ES-I3 (cell line): ENCODE measurements at regions not wholly inside any gene's neighbourhood (a gene's known extent, or its start where the extent isn't known, plus 50 kb on each side); places are given as distances from the start of the nearest gene placed in this dataset.

Experiments used
- H3K36me3 ChIP-seq: 2 replicates; pipeline ENCODE4 v1.6.1; 2013; ENCODE audit warnings: mild to moderate bottlenecking, low read length, control low read depth, moderate library complexity; ENCODE audit not compliant: insufficient read depth
- H3K4me1 ChIP-seq: 2 replicates; pipeline ENCODE4 v1.6.1; 2013; ENCODE audit warnings: mild to moderate bottlenecking, control low read depth, low read length; ENCODE audit not compliant: insufficient read depth
- H3K9ac ChIP-seq: 2 replicates; pipeline ENCODE4 v1.6.1; 2013; ENCODE audit warnings: low read depth, mild to moderate bottlenecking, low read length, moderate library complexity
- H3K9me3 ChIP-seq: 2 replicates; pipeline ENCODE4 v1.6.1; 2013; ENCODE audit warnings: mild to moderate bottlenecking, low read length, moderate library complexity; ENCODE audit not compliant: control insufficient read depth, insufficient read depth

DNA sequence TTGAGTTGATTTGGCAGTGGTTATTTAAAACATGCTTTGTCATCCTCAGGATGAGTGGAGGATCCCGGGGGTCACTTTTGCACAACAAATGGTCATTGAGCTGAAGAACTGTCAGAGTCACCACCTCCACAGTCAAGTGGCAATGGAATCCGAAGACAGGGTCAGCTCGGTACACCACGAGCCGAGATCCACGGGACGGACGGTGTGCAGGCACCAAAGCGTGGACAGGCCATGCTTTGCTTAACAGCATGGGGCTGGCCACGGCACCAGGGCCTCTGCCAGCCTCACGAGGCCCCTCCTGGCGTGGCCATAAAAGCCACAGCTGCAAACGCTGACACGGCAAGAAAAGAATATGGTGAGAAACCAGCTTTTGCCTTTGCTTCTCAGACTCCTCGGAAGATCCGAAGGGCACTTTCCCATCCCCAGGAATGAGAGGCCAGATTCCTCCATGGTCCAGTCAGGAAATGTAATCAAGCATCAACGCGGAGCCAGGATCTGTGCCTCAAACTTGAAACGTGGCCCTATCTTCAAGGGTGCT, 152.2 kb upstream of the DIO3 start:
- no peak overlapping the region for H3K9ac ChIP-seq
- H3K4me1 ChIP-seq, result no peaks in the 10 kb centered on the region
- H3K9me3 ChIP-seq, result no peaks in the 10 kb centered on the region
- no peaks in the 10 kb centered on the region for H3K36me3 ChIP-seq

DNA sequence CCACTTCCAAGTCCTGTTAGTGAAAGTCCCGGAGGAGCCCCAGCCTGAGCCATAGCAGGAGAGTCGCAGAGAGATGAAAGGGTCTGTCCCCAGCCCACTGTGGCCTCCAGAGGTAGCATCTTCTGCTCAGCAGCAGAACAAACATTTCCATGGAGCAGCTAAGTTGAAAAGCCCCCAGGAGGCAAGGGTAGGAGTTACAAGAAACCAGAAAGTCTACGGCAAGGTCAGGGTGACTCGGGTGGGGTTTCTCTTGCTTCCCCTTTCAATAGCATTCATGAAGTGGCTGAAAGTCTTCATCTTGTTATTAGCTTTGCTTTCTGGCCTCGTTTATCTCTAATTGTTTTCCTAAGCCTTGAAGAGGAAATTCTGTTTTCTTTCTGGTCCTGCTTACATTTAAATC, 151.2 kb upstream of the DIO3 start:
- Histone ChIP-seq H3K4me1 (no peaks in the 10 kb centered on the region), H3K9ac (no peak overlapping the region), H3K9me3 (no peaks in the 10 kb centered on the region), H3K36me3 (no peaks in the 10 kb centered on the region)

DNA sequence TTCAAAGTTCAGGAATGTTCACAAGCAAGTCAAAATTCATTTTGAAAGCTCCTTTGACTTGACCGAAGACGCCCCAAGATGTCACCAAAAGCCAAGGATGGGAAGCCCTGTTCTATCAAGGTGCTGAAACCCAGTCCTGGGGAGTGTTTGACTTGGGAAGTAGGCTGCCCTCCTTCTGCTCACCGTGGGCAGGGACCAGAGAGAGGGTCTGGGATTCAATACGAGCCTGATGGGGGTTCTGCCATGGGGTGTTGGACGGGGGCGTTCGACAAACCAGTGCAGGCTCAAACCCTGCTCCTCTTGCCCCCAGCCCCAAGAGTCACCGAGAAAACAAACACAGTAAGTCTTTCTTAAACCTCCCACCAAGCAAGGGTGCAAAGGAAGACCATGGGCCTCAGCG, 150.1 kb upstream of the DIO3 start:
- Histone ChIP-seq H3K4me1 (no peaks in the 10 kb centered on the region), H3K9ac (no peak overlapping the region), H3K9me3 (no peaks in the 10 kb centered on the region), H3K36me3 (no peaks in the 10 kb centered on the region)

DNA sequence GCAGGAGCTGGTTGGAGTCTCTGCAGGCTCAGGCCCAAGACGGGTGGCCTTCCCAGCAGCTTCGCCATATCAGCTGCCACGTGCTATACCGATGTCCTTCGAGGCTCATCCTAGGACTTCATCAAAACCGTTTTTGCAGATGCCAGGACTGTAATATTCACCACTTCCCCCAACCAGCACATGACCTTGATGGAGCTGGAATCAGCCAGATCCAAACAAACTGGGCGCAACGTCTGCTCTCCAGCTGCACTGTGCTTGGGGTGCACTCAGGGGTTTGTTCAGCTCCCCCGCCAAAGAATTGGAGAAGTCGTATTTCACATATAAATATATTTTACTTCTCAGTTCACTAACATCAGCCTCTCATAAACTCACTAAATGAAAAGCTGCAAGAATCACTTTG, 149.5 kb upstream of the DIO3 start:
- no peaks in the 10 kb centered on the region for H3K36me3 ChIP-seq
- no peak overlapping the region for H3K9ac ChIP-seq
- H3K4me1 ChIP-seq, result no peaks in the 10 kb centered on the region
- no peaks in the 10 kb centered on the region for H3K9me3 ChIP-seq

DNA sequence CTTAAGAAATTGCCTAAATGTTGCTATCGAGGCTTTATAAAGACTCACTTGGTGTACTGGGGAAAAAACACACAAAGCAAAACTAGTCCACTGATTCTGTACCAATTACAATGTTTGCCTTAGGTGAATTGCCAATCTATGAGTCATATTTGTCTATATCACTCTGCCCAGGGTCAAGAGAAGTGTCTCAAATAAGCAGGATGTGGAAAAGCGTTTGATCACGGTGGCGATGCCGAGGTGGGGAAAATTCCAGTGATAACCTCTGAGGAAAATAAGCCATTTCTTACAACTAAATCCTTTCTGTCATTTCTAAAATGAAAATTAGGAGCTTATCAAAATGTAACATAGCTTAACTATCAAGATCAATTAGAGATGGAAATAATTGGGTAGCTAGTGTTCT, 148.6 kb upstream of the DIO3 start:
- Histone ChIP-seq H3K9me3 (no peaks in the 10 kb centered on the region), H3K36me3 (no peaks in the 10 kb centered on the region), H3K4me1 (no peaks in the 10 kb centered on the region), H3K9ac (no peak overlapping the region)

DNA sequence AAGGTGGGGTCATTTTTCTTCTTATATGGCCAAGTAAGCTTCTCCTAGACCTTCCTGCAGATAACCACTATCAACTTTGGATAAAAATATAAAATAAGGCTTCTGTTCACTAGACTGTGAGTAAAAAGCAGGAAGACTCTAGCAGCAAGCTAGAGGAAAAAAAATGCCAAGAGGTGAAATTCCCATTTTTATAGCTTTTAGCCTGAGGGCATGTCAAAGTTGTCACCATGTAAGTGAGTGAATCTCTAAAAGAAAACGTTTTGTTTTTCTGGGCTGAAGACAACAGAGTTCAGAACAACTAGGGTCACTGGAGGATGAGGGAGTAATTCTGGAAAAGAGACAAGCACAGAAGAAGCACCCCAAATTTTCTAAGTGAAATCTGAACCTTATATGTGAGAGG, 143.9 kb upstream of the DIO3 start:
- Histone ChIP-seq H3K9ac (no peak overlapping the region), H3K36me3 (no peaks in the 10 kb centered on the region), H3K9me3 (no peaks in the 10 kb centered on the region; the same call in 1 of the 2 replicates), H3K4me1 (no peaks in the 10 kb centered on the region)

DNA sequence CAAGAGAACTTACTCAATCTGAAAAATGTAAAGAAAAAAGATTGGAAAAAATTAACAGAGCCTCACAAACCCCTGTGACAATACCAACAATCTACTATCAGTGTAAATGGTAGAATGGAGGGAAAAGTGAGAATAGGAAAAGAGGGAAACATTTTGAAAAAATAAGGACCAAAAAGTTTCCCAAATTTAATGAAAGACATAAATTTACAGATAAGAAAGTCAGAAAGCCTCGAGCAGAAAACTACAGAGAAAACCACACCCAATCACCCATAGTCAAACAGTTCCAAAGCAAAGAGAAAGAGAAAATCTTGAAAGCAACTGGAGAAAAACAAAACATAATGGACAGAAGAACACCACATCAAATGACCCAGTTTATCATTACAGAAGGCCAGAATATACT, 142.7 kb upstream of the DIO3 start:
- Histone ChIP-seq H3K36me3 (no peaks in the 10 kb centered on the region), H3K9ac (no peak overlapping the region), H3K9me3 (no peaks in the 10 kb centered on the region; the same call in 1 of the 2 replicates), H3K4me1 (no peaks in the 10 kb centered on the region)

DNA sequence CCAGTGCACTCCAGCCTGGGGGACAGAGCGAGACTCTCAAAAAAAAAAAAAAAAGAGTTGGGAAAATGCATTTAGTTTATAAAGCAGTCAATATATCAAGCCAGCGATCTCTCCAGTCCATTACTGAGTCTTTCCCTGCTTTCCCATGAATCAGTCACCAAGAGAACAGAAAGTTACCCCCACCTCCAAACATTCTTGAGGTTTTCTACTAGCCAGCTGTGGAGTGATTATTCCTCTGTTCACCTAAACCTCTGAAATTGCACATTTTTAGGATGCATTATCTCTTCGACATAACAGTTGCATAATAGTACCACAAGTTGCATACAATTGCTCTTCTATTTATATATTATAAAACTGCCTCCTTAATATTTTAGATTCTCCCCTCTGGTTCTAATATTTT, 134.8 kb upstream of the DIO3 start:
- no peaks in the 10 kb centered on the region for H3K4me1 ChIP-seq
- no peaks in the 10 kb centered on the region for H3K36me3 ChIP-seq
- no peaks in the 10 kb centered on the region; the same call in 1 of the 2 replicates for H3K9me3 ChIP-seq
- no peak overlapping the region for H3K9ac ChIP-seq

DNA sequence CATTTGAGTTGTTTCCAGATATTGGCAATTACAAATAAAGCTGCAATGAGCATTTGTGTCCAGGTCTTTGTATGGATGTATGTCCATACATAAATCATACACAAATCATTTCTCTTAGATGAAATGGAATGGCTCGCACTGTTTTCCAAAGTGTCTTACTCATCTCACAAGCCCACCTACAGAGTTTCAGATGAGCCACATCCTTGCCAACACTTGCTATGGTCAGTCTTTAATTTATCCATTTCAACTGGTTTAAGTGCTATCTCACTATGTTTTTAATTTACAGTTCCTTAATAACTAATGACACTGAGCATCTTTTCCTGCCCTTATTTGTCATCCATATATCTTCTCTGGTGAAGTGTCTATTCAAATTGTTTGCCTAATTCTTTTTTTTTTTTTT, 132.9 kb upstream of the DIO3 start:
- Histone ChIP-seq H3K4me1 (no peaks in the 10 kb centered on the region), H3K9me3 (no peaks in the 10 kb centered on the region; the same call in 1 of the 2 replicates), H3K9ac (no peak overlapping the region), H3K36me3 (no peaks in the 10 kb centered on the region)

DNA sequence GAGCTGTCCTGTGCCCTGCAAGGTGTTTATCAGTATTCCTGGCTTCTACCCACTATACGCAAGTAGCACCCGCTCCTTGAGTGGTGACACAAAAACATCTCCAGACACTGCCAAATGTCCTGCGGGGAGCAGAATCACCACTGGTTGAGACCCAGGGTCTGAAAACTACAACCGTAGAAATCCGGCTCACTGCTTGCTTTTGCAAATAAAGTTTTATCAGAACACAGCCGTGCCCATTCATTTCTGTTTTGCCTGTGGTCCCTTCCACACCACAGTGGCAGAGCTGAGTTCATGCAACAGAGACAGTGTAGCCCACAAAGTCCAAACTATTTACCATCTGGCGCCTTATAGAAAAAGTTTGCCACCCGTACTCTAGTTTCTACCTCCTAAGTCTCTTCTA, 125.7 kb upstream of the DIO3 start:
- no peaks in the 10 kb centered on the region for H3K4me1 ChIP-seq
- H3K9ac ChIP-seq, result no peak overlapping the region
- H3K36me3 ChIP-seq, result no peaks in the 10 kb centered on the region
- H3K9me3 ChIP-seq, result no peaks in the 10 kb centered on the region

DNA sequence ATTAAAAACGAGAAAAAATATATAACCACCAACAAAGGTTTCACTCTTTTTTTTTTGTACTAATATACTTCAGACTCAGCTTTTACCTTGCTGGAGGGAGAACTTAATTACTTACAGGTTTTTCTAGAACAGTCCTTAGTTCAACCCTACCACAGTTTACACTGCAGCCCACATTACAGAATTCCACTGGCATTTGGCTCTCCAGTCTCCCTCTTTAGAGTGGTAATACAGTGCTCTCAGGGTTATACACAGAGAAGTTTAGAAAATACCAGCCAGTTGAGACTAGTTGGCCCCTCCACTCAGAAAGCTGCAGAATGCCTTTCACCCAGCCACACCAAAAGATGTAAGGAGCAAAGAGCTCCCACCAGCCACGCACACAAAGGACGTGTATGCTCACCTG, 122.3 kb upstream of the DIO3 start:
- H3K9me3 ChIP-seq, result no peaks in the 10 kb centered on the region; the same call in 1 of the 2 replicates
- no peak overlapping the region for H3K9ac ChIP-seq
- no peaks in the 10 kb centered on the region for H3K36me3 ChIP-seq
- H3K4me1 ChIP-seq, result no peaks in the 10 kb centered on the region

DNA sequence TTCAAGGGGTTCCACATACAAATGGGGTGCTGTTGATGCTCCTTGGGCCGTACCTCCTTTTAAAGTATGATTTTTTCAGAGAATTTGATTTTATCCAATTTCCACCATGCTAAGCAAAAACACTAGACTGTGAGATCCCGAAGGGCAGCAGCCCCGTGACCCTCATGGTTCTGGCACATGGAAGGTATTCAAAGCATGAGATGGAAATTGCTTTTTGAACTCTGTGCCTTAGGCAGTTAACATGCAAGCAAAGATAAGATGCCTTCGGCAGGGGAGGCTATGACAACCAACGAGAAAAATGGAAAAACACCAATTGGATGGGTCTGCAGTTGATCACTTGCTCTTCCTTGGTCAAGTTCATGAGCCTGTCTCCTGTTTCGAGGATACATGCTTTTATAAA, 120.8 kb upstream of the DIO3 start:
- Histone ChIP-seq H3K36me3 (no peaks in the 10 kb centered on the region), H3K9me3 (no peaks in the 10 kb centered on the region; the same call in 1 of the 2 replicates), H3K9ac (no peak overlapping the region), H3K4me1 (no peaks in the 10 kb centered on the region)

DNA sequence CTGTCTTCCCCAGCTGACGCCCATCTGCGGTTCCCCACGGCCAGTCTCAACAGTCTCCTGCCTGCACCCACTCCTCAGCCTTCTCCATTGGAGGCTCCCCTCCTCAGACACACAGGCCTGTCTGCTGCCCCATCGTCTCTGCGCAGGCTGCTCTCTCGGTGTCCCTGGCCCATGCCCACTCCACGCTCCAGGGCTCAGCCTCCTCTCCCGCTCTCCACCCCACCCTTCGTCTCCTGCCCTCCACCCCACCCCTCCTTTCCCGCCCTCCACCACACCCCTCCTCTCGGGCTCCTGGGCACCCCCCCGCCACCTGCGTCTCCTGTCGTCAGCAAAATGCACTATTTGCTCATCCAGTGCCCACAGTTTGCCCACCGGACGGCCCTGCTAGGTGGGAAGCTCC, 119.6 kb upstream of the DIO3 start:
- H3K36me3 ChIP-seq, result no peaks in the 10 kb centered on the region
- no peaks in the 10 kb centered on the region; the same call in 1 of the 2 replicates for H3K9me3 ChIP-seq
- H3K9ac ChIP-seq, result no peak overlapping the region
- no peaks in the 10 kb centered on the region for H3K4me1 ChIP-seq

DNA sequence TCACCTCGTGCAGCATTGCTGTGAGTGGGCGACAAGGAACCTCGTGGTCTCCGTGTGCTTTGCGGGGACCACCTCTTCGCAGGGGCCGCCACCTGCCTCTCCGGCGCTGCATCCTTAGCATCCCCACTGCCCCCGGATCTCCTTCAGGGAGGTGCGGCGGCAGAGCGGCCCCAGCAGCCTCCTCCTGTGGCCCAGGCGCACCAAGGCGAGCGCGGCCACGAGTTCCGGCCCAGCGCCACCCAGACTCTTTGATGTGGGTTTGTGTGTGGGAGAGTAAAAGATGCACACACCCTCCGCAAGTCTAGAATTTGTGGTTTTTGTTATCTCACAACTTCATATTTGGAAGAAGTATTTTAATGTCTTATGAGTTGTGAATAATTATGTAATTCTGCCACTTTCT, 118.8 kb upstream of the DIO3 start:
- Histone ChIP-seq H3K4me1 (no peaks in the 10 kb centered on the region), H3K36me3 (no peaks in the 10 kb centered on the region), H3K9me3 (no peaks in the 10 kb centered on the region; the same call in 1 of the 2 replicates), H3K9ac (no peak overlapping the region)

DNA sequence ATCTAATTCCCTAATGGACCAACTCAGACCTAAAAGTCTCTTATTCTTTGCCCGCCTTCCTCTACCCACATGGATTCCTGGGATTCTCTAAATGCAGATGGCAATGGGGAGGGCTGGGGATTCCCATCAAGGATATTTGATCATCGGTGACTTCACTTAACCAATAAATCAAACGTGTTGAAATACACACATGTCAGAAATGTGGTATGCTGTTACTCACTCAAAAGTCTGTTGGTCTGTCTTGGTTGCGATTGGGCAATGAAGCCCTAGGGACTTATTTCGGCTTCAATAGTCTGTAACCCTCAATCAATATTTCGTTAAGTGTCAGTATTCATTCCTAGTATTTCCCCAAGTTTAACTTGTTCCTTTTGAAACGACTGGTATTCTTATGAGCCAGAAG, 117.2 kb upstream of the DIO3 start:
- no peaks in the 10 kb centered on the region for H3K4me1 ChIP-seq
- no peaks in the 10 kb centered on the region; the same call in 1 of the 2 replicates for H3K9me3 ChIP-seq

DNA sequence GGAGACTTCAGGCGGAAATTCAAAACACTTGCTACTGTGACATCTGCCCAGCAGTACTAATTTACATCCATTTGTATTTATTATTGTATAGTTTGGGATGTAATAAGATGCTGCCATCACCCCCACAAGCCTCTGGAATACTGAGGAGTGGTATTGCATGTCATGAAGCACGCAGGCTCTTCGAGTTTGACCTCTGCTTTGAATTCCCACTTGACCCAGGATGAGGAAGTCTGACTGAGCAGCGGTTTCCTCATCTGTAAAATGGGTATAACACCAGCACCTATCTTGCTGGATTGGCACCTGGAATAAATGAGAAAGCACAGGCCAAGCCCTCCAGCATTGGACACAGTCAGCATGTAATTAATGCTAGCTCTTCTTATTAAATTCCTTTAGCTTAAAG, 116.0 kb upstream of the DIO3 start:
- Histone ChIP-seq H3K9me3 (no peaks in the 10 kb centered on the region; the same call in 1 of the 2 replicates), H3K36me3 (no peaks in the 10 kb centered on the region), H3K4me1 (no peaks in the 10 kb centered on the region), H3K9ac (no peak overlapping the region)

More for the DNA sequence above, 117.2 kb upstream of the DIO3 start:
- H3K9ac ChIP-seq, result no peak overlapping the region
- H3K36me3 ChIP-seq, result no peaks in the 10 kb centered on the region
